ENCODE measurements at regions not wholly inside any gene's neighbourhood (a gene's known extent, or its start where the extent isn't known, plus 50 kb on each side); places are given as distances from the start of the nearest gene placed in this dataset.

DNA sequence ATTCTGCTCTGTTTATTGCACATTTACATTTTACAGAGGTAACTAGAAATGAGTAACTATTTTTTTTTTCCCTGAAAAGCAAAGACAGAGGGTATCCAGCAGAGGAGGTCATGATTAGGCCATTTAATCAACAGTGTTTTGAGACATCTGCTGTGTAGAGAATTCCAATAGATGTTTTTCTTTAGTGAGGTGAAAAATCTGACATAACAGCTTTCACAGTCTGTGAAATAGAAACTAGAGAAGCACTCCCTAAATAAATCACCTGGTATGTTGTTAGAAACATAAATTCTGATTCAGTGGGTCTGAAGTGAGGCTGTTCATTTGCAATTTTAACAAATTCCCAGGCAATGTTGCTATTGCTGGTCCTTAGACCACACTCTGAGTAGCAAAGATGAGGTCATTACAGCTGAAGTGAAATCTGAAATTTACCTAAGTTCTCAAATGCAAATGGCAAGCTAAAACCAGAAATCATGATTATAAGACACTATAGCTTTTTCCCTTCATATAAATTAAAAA, 329.2 kb upstream of the LRRC3B start:
- DNase-seq (ENCODE audit: low spot score) (no peak), FAIRE-seq (no peak)
- CTCF ChIA-PET (ENCODE audit: low intra/inter-chr PET ratio, low total read pairs) = no interaction called here

DNA sequence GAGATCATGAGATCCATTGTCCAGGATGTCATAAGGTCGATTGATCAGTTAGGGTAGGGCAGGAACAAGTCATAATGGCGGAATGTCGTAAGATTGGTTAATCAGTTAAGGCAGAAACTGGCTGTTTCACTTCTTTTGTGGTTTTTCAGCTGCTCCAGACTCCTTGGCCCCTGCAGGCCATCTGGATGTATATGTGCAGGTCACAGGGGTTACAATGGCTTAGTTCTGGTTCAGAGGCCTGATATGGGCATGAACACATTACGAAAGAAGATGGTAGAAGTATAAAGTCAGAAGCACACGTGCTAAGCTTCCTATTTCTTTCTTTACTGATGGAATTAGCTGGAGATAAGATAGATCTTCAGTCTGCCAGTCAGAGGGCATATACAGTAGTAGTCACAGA, 315.4 kb upstream of the LRRC3B start:
- Histone ChIP-seq H3K4me1 (ENCODE audit: insufficient read depth, low read length) (no peaks in the 10 kb centered on the region), H3K4me2 (ENCODE audit: low read depth, low read length) (no peak overlapping the region), H2AFZ (ENCODE audit: low read length) (no peak overlapping the region), H3K9me3 (ENCODE audit: low read length) (peaks cover 88% of the 10 kb centered on the region), H4K20me1 (ENCODE audit: insufficient read depth, low read length) (no peaks in the 10 kb centered on the region), H3K27me3 (ENCODE audit: control insufficient read depth in 1 of 2, insufficient read depth in 2 of 2, low read length in 2 of 2) (no peaks in the 10 kb centered on the region), H3K27ac (ENCODE audit: extremely low read length, insufficient read depth, low read length) (no peak overlapping the region), H3K4me3 (replicated peaks in 1 of 3; ENCODE audit: insufficient read depth in 1 of 3, low read depth in 2 of 3, low read length in 3 of 3) (no peak overlapping the region), H3K36me3 (replicated peaks in 1 of 2; ENCODE audit: control insufficient read depth in 1 of 2, insufficient read depth in 2 of 2, low read length in 2 of 2) (no peaks in the 10 kb centered on the region), H3K9ac (ENCODE audit: insufficient read depth, low read depth, low read length) (no peak overlapping the region), H3K79me2 (ENCODE audit: insufficient read depth, low read length) (no peaks in the 10 kb centered on the region)
- ChIA-PET POLR2A (no interaction called here), CTCF (ENCODE audit: low intra/inter-chr PET ratio, low total read pairs) (no interaction called here)
- no peak for FAIRE-seq
- WGBS (ENCODE audit: low lambda C conversion rate) = 7% methylated on average over 5 of the region's 5 CpGs
- in situ Hi-C loops (cut with HindIII; ENCODE audit: extremely low pct_ligation_motif_present, low pct_unique_long_range_greater_than_20kb) = no loop called here
- DNase-seq (ENCODE audit: low spot score) = no peak
- intact Hi-C loops (cut with micrococcal nuclease; ENCODE audit: unreplicated experiment) = no loop called here
- ATAC-seq = no peak
- BruUV-seq (replicated peaks) = no TSS peak
- TF ChIP-seq, protein P1, sequence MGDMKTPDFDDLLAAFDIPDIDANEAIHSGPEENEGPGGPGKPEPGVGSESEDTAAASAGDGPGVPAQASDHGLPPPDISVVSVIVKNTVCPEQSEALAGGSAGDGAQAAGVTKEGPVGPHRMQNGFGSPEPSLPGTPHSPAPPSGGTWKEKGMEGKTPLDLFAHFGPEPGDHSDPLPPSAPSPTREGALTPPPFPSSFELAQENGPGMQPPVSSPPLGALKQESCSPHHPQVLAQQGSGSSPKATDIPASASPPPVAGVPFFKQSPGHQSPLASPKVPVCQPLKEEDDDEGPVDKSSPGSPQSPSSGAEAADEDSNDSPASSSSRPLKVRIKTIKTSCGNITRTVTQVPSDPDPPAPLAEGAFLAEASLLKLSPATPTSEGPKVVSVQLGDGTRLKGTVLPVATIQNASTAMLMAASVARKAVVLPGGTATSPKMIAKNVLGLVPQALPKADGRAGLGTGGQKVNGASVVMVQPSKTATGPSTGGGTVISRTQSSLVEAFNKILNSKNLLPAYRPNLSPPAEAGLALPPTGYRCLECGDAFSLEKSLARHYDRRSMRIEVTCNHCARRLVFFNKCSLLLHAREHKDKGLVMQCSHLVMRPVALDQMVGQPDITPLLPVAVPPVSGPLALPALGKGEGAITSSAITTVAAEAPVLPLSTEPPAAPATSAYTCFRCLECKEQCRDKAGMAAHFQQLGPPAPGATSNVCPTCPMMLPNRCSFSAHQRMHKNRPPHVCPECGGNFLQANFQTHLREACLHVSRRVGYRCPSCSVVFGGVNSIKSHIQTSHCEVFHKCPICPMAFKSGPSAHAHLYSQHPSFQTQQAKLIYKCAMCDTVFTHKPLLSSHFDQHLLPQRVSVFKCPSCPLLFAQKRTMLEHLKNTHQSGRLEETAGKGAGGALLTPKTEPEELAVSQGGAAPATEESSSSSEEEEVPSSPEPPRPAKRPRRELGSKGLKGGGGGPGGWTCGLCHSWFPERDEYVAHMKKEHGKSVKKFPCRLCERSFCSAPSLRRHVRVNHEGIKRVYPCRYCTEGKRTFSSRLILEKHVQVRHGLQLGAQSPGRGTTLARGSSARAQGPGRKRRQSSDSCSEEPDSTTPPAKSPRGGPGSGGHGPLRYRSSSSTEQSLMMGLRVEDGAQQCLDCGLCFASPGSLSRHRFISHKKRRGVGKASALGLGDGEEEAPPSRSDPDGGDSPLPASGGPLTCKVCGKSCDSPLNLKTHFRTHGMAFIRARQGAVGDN (CRISPR knock-in tag; IDR thresholded peaks at IDR 0.05) = no peak
- no peak for TF ChIP-seq ZNF816 (CRISPR knock-in tag; IDR thresholded peaks at IDR 0.05; ENCODE audit: borderline replicate concordance)
- TF ChIP-seq, protein P2, sequence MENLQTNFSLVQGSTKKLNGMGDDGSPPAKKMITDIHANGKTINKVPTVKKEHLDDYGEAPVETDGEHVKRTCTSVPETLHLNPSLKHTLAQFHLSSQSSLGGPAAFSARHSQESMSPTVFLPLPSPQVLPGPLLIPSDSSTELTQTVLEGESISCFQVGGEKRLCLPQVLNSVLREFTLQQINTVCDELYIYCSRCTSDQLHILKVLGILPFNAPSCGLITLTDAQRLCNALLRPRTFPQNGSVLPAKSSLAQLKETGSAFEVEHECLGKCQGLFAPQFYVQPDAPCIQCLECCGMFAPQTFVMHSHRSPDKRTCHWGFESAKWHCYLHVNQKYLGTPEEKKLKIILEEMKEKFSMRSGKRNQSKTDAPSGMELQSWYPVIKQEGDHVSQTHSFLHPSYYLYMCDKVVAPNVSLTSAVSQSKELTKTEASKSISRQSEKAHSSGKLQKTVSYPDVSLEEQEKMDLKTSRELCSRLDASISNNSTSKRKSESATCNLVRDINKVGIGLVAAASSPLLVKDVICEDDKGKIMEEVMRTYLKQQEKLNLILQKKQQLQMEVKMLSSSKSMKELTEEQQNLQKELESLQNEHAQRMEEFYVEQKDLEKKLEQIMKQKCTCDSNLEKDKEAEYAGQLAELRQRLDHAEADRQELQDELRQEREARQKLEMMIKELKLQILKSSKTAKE (CRISPR knock-in tag; IDR thresholded peaks at IDR 0.05; ENCODE audit: borderline replicate concordance) = no peak

More for the DNA sequence above, 329.2 kb upstream of the LRRC3B start:
- no peaks in the 10 kb centered on the region for H3K27me3 ChIP-seq (ENCODE audit: control insufficient read depth in 1 of 2, insufficient read depth in 2 of 2, low read length in 2 of 2)
- H3K79me2 ChIP-seq (ENCODE audit: insufficient read depth, low read length) = no peaks in the 10 kb centered on the region
- in situ Hi-C loops (cut with HindIII; ENCODE audit: extremely low pct_ligation_motif_present, low pct_unique_long_range_greater_than_20kb) = no loop called here
- H3K4me1 ChIP-seq (ENCODE audit: insufficient read depth, low read length) = no peaks in the 10 kb centered on the region
- peaks cover 66% of the 10 kb centered on the region for H3K9me3 ChIP-seq (ENCODE audit: low read length)
- no TSS peak for BruUV-seq (replicated peaks)
- H3K27ac ChIP-seq (ENCODE audit: extremely low read length, insufficient read depth, low read length) = no peak overlapping the region
- H2AFZ ChIP-seq (ENCODE audit: low read length) = no peak overlapping the region
- no peak for TF ChIP-seq SOX13 (IDR thresholded peaks at IDR 0.05)
- no peak for TF ChIP-seq SOX13 (CRISPR knock-in tag; conservative IDR thresholded peaks at IDR 0.05 in 1 of 2, IDR thresholded peaks at IDR 0.05 in 1 of 2)
- TF ChIP-seq, protein P3, sequence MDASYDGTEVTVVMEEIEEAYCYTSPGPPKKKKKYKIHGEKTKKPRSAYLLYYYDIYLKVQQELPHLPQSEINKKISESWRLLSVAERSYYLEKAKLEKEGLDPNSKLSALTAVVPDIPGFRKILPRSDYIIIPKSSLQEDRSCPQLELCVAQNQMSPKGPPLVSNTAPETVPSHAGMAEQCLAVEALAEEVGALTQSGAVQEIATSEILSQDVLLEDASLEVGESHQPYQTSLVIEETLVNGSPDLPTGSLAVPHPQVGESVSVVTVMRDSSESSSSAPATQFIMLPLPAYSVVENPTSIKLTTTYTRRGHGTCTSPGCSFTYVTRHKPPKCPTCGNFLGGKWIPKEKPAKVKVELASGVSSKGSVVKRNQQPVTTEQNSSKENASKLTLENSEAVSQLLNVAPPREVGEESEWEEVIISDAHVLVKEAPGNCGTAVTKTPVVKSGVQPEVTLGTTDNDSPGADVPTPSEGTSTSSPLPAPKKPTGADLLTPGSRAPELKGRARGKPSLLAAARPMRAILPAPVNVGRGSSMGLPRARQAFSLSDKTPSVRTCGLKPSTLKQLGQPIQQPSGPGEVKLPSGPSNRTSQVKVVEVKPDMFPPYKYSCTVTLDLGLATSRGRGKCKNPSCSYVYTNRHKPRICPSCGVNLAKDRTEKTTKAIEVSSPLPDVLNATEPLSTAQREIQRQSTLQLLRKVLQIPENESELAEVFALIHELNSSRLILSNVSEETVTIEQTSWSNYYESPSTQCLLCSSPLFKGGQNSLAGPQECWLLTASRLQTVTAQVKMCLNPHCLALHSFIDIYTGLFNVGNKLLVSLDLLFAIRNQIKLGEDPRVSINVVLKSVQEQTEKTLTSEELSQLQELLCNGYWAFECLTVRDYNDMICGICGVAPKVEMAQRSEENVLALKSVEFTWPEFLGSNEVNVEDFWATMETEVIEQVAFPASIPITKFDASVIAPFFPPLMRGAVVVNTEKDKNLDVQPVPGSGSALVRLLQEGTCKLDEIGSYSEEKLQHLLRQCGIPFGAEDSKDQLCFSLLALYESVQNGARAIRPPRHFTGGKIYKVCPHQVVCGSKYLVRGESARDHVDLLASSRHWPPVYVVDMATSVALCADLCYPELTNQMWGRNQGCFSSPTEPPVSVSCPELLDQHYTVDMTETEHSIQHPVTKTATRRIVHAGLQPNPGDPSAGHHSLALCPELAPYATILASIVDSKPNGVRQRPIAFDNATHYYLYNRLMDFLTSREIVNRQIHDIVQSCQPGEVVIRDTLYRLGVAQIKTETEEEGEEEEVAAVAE (CRISPR knock-in tag; IDR thresholded peaks at IDR 0.05; ENCODE audit: borderline replicate concordance) = no peak
- POLR2A ChIA-PET = no interaction called here
- no peak overlapping the region for H3K4me2 ChIP-seq (ENCODE audit: low read depth, low read length)
- no peaks in the 10 kb centered on the region for H4K20me1 ChIP-seq (ENCODE audit: insufficient read depth, low read length)
- no peak overlapping the region for H3K4me3 ChIP-seq (replicated peaks in 1 of 3; ENCODE audit: insufficient read depth in 1 of 3, low read depth in 2 of 3, low read length in 3 of 3)
- no peak for ATAC-seq
- intact Hi-C loops (cut with micrococcal nuclease; ENCODE audit: unreplicated experiment) = no loop called here
- no peaks in the 10 kb centered on the region for H3K36me3 ChIP-seq (replicated peaks in 1 of 2; ENCODE audit: control insufficient read depth in 1 of 2, insufficient read depth in 2 of 2, low read length in 2 of 2)
- H3K9ac ChIP-seq (ENCODE audit: insufficient read depth, low read depth, low read length) = no peak overlapping the region

Measured in HepG2 (cell line).